Activated CD4-positive, alpha-beta T cell treated with anti-CD3 and anti-CD28 coated beads, Interleukin-2, Interleukin-6, amounts not matched to agents 100 ng/mL and 50 ng/mL, durations not matched to agents 16 hours and 8 hours (primary cell): ENCODE measurements at regions not wholly inside any gene's neighbourhood (a gene's known extent, or its start where the extent isn't known, plus 50 kb on each side); places are given as distances from the start of the nearest gene placed in this dataset.

Source experiments
- DNase-seq: peaks from one replicate; pipeline ENCODE4 v3.0.0-alpha.2; 2020

DNA sequence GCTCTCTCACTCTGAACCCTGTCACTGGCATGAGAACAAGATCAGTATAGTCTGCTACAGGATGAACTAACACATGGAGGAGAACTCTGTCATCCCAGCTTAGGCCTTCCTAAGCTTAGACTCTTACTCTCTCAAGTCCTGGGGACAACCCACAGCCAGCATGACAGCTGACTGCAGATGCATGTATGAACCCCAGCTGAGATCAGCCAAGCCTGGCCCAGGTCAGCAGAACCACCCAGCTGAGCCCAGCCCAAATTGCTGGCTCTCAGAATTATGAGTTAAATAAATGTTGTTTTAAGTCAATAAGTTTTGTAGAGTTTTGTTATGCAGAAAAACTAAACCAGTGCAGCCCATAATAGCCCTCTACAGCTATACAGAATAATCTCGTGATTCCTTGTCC lies 287.3 kb downstream of the TNS1 start:
- no peak for DNase-seq

- no peak for DNase-seq
Observed at GRCh38 chr2:217714287-217714751, 288.5 kb downstream of the TNS1 start.

DNA sequence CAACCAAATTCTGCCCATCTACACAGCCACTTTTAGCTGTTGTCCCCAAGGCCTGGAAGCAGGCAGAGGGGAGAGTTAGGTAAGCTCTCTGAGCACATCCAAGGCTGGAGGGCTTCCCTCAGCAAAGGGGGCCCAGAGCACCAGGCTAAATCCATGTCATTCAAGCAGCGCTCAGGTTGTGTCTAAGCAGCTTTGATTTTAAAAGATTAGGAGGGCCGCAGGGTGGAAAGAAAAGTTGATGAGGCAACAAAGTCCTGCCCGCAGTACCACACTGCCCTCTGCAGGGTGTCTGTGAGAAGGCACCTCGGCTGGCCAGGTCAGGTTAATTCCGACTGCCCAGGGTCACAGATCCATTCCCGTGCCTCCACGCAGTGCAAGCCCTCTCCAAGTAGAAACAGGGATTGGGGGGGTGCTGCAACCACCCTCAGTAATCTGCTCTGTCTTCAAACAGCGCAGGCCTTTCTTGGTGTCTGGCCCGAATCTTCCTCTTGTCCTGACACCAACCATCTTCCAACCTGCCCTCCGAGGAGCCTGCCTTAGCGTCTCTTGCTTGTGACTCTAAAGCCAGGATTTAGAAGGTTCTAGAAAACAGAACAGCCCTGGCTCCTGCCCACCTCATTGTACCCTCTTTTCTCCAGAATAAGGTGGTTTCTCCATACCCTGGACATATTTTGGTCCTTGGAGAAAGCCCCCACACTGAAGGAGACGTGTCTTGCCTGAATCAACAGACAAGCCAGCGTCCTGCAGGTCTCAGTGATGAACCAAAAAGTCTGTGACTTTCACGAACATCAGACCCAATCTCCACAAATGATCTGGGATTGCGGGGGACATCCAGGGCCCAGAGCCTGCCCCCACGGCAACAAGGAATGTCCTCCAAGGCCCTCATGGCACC lies 289.2 kb downstream of the TNS1 start:
- DNase-seq = peak; percentile 79

DNA sequence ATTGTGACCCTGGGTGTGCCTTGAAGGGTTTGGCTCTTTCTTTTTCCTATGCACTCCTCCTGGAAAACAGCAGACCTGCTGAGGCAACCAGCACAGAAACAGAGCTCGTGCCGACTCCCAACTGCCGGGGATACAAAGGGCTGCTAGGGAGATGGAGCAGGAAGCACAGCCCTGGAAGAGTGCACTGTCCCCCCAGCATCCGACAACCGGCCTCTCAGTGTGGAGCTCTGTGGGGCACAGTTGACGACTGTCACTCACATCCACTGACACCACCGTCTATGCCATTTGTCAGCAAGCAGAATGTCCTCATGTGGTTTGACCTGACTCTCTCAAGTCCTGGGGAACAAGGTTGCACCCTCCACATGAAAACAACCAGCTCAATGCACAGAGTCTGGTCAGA lies 290.4 kb downstream of the TNS1 start:
- no peak for DNase-seq

DNA sequence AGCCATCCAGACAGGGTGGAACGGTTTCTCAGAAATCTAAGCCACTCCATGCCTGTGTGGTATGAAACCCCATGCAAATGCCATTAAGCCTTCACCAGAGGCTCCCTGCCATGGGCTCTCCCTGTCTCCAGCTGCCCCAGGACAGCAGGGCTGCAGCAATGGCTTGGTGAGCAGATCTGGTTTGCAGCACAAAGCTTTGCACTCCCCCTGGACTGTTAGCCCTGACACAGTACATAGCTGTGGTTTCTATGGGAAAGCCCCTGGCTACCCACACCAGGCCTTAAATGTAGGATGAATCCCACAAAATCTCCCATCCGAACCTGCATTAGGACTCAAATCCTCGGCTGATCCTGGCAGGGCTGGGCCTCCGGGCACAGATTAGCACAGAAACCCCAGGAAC lies 291.6 kb downstream of the TNS1 start:
- no peak for DNase-seq

- no peak for DNase-seq
Observed at GRCh38 chr2:217710211-217710765, 292.5 kb downstream of the TNS1 start.

DNA sequence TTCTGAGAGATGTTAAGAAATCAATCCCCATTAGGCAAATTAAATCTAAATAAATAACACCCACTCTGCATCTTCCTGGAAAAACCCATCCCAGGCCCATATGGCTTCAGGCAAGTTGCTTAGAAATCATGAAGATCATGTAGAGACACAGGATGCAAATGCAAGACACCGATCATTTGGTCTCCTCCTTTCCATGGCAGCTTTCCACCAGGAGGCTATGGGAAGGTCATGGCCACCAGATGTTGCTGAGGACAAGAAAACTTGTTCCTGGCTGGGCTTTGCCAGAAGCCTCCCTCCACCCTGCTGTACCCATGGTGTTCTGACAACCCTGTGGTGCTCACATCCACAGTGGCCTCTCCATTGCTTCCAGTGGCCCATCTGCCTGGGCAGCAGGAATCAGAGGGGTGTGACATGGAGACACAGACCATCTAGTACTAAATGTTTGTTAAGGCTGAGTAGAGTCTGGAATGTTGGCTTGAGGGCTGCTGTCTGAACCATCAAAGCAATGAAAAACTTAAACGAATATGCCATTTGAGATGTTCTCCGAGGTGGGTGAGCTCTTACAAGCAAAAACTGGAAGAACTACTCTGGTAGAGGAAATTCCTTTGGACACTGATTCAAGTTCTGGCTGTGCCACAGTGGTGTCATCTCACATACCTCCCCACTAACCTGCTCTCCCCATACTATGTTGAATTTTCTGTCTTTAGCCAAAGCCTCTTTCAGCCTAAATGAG lies 293.2 kb downstream of the TNS1 start:
- DNase-seq = no peak

DNA sequence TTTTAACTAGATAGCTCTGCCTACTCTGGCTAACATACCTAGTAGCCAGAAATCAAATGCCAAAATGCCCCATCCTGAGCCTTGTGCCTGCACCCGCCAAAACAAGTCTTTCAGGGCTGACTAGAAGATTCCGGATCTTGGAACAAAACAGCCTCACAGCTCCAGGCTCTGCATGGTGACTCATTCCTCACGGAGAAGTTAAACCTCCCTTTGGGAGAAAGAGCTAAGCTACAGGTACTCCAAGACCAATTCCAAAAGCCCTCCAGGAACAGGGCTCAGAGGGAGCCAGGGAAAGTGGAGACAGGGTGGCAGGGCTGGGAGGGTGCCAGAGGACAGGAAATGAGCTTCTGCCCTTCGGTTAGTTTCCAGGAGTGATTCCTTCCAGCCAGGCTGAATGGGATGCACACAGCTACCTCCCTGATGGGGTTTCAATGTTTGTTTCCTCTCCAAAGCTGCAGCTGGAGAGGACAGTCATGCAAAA lies 295.6 kb downstream of the TNS1 start:
- no peak for DNase-seq

DNA sequence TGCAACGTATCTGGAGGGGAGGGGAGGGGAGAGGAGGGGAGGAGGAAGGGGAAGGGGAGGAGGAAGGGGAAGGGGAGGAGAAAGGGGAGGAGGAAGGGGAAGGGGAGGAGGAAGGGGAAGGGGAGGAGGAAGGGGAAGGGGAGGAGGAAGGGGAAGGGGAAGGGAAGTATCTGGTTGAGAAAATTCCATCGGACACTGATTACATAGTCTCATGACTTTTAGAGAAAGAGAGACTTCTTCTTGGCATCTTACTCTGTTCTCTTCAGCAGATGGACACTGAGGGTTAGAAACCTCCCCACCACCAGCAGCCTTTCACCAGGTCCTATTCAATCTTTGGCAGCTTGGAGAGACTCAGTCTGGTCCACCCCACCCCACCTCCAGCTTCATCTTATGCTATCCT lies 296.3 kb downstream of the TNS1 start:
- DNase-seq = no peak

GRCh38 chr2:217706095-217706494 lies 296.7 kb downstream of the TNS1 start:
- no peak for DNase-seq

DNA sequence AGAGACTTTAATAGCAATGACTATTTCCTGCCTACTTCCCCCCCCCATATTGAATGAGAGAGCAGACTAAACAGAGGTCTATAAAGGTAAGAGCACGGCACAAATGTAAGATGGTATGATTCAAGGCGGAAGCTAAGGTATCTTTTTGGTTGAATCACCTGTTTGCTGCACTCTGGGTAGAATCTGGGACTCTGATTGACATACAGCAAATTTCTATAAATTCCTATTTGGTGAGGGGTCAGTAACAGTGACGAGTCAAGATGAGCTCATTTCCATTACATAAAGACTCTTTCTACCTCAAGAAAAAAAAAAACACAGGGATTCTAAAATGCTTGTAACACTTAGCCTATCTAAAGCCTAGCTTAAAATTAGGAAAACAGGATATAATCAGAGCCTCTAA lies 297.3 kb downstream of the TNS1 start:
- no peak for DNase-seq

DNA sequence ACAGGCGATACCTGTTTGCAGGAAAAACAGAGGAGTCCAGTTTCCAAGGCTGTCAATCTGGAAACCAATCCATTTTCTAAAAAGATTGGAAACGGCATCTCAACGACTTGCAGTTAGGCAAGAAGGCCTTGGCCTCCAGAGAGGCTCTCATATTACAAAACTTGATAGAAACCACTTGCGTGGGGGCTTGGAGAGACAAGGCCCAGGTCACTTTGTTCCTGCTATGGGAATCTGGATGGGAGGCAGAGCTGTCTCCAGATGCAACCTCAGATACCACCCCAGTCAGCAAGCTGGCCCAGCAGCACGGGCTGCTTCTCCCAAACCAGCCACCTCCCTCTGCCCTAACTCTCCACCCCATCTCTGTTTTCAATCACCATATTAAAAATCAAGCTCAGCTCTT lies 298.8 kb downstream of the TNS1 start:
- DNase-seq = no peak

GRCh38 chr2:217703102-217703501 lies 299.7 kb downstream of the TNS1 start:
- no peak for DNase-seq

DNA sequence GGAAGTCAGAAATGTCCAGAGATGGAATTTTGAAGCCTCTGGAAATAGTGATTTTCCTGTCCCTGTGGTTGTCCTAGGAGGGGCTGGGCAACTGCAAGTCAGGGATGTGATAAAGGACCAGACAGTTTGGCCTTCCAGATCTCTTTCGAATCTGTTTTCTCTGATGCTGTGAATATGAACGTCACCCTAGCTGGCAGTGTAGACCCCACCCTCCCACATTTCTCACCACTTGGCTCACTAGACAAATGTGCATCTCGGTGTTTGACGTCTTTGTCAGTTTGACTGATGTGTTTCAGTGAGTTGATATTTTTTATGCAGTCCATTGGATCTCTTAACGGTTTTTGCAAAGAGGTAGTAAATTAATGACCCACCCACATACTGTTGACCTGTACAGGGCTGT lies 301.2 kb downstream of the TNS1 start:
- no peak for DNase-seq

GRCh38 chr2:217698691-217699090 lies 304.1 kb downstream of the TNS1 start:
- DNase-seq = no peak

GRCh38 chr2:217695033-217695520 lies 307.7 kb downstream of the TNS1 start:
- DNase-seq = no peak

- DNase-seq = no peak
Observed at GRCh38 chr2:217694291-217694690, 308.5 kb downstream of the TNS1 start.

- DNase-seq = no peak
Observed at GRCh38 chr2:217693363-217693762, 309.4 kb downstream of the TNS1 start.

GRCh38 chr2:217691920-217692666 lies 310.7 kb downstream of the TNS1 start:
- DNase-seq = no peak

DNA sequence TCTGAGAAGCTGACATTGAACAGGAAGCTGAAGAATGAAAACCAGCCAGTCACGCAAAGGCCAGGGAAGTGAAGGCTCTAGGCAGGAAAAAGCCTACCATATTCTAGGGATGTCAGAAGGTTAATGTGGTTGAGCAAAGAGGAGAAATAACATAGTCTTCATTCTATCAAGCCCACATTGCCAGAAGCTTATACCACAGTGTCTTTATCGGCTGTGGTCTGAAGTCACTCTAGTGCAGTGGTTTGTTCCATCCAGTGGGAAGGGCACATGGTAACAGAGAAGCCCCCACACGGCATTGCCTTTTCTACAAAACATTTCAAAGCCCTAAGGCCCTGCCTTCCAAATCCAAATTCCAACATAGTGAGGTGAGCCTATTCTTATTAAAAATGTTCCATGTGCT lies 311.3 kb downstream of the TNS1 start:
- DNase-seq = no peak

- no peak for DNase-seq
Observed at GRCh38 chr2:217689053-217689452, 313.7 kb downstream of the TNS1 start.

DNA sequence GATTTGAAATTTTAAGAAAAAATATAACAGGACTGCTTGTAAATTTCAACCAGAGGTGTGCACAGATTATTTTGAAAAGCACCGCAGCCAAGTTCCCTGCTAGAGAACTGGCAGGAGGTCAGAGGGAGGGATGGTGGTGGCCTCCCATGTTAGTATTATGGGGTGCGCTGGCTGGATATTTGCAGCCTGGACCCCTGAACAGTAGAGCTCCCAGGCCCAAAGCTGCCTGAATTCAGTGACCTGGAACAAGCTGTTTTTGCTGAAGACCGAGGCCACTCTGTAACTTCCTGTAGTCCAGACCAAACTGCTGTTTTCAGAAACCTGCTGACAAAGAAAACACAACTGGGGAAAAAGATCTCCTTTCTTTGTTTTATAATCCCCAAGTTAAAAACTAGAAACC lies 314.3 kb downstream of the TNS1 start:
- DNase-seq = no peak

DNA sequence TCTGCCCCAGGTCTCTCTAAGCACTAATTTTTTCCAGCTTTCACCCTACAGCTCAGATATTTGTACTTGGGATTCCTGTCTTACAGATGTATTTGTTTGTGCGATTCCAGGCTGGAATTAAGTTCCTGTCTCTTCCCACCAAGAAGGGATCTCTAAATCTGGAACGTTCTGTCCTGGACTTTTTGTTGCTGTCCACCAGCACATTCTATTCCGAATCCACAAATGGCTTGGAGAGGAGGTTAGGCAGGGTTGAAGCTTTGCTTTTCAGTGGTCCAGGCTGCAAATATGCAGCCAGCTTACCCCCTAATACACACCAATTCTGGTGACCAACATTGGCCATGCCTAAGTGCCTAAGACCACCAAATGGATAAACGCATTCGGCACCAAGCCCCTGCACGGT lies 315.0 kb downstream of the TNS1 start:
- DNase-seq = no peak
